ENCODE measurements at regions not wholly inside any gene's neighbourhood (a gene's known extent, or its start where the extent isn't known, plus 50 kb on each side); places are given as distances from the start of the nearest gene placed in this dataset.

GRCh38 chr12:102601621-102602020 is 121.3 kb upstream of the IGF1 start:
- TF ChIP-seq FOXM1 (IDR thresholded peaks at IDR 0.05; ENCODE audit: borderline replicate concordance), result no peak
- TF ChIP-seq, protein P1, sequence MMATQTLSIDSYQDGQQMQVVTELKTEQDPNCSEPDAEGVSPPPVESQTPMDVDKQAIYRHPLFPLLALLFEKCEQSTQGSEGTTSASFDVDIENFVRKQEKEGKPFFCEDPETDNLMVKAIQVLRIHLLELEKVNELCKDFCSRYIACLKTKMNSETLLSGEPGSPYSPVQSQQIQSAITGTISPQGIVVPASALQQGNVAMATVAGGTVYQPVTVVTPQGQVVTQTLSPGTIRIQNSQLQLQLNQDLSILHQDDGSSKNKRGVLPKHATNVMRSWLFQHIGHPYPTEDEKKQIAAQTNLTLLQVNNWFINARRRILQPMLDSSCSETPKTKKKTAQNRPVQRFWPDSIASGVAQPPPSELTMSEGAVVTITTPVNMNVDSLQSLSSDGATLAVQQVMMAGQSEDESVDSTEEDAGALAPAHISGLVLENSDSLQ (IDR thresholded peaks at IDR 0.05), result no peak
- TF ChIP-seq HDGF (IDR thresholded peaks at IDR 0.05; ENCODE audit: borderline replicate concordance), result no peak
- no peak for TF ChIP-seq TARDBP (IDR thresholded peaks at IDR 0.05)
- TF ChIP-seq SP1 (IDR thresholded peaks at IDR 0.05), result no peak
- no peak for TF ChIP-seq BHLHE40 (IDR thresholded peaks at IDR 0.05; ENCODE audit: borderline replicate concordance)
- no peak for TF ChIP-seq FOXA1 (IDR thresholded peaks at IDR 0.05)
- no peak for TF ChIP-seq NFRKB (IDR thresholded peaks at IDR 0.05)
- no peak for TF ChIP-seq ARNT (IDR thresholded peaks at IDR 0.05)
- TF ChIP-seq SUZ12 (IDR thresholded peaks at IDR 0.05), result no peak
- TF ChIP-seq FOXK2 (IDR thresholded peaks at IDR 0.05), result no peak
- TF ChIP-seq CTBP1 (IDR thresholded peaks at IDR 0.05; ENCODE audit: borderline replicate concordance), result no peak
- no peak for TF ChIP-seq LEF1 (IDR thresholded peaks at IDR 0.05; ENCODE audit: borderline replicate concordance)
